Mesendoderm (in vitro differentiated cells): ENCODE measurements at regions not wholly inside any gene's neighbourhood (a gene's known extent, or its start where the extent isn't known, plus 50 kb on each side); places are given as distances from the start of the nearest gene placed in this dataset.

Source experiments
- DNase-seq: peaks from one replicate; pipeline ENCODE4 v3.0.0; 2013
- H2AK5ac ChIP-seq: 2 replicates; pipeline ENCODE4 v1.6.1; 2013; ENCODE audit warnings: low read length, inconsistent platforms
- H2BK120ac ChIP-seq: 2 replicates; pipeline ENCODE4 v1.6.1; 2013; ENCODE audit warnings: low read depth, mild to moderate bottlenecking, low read length, moderate library complexity, mixed read lengths
- H2BK15ac ChIP-seq: replicated peaks from 2 replicates; pipeline ENCODE4 v1.6.1; 2013; ENCODE audit warnings: low read depth, mild to moderate bottlenecking, moderate library complexity
- H2BK5ac ChIP-seq: 2 replicates; pipeline ENCODE4 v1.6.1; 2013; ENCODE audit warnings: low read length, inconsistent platforms
- H3K18ac ChIP-seq: 2 replicates; pipeline ENCODE4 v1.6.1; 2013; ENCODE audit warnings: mild to moderate bottlenecking, low read length, mixed read lengths
- H3K23ac ChIP-seq: one replicate; pipeline ENCODE4 v1.6.1; 2013; ENCODE audit warnings: low read length
- H3K27ac ChIP-seq: 2 replicates; pipeline ENCODE4 v1.5.1; 2013; ENCODE audit warnings: low read depth, mild to moderate bottlenecking, inconsistent platforms, low read length, moderate library complexity
- H3K27me3 ChIP-seq: 2 replicates; pipeline ENCODE4 v1.6.1; 2013; ENCODE audit warnings: low read length, control low read depth, mild to moderate bottlenecking, inconsistent platforms; ENCODE audit not compliant: insufficient read depth, poor library complexity
- H3K36me3 ChIP-seq: 2 replicates; pipeline ENCODE4 v1.6.1; 2013; ENCODE audit warnings: low read length, inconsistent platforms; ENCODE audit not compliant: control insufficient read depth, insufficient read depth
- H3K4ac ChIP-seq: one replicate; pipeline ENCODE4 v1.6.1; 2013; ENCODE audit warnings: low read depth, mild to moderate bottlenecking, low read length, moderate library complexity
- H3K4me1 ChIP-seq: 2 replicates; pipeline ENCODE4 v1.6.1; 2013; ENCODE audit warnings: low read depth, low read length, inconsistent platforms; ENCODE audit not compliant: control insufficient read depth
- H3K4me2 ChIP-seq: 2 replicates; pipeline ENCODE4 v1.6.1; 2013; ENCODE audit warnings: low read length
- H3K4me3 ChIP-seq: 2 replicates; pipeline ENCODE4 v1.5.1; 2013; ENCODE audit warnings: mild to moderate bottlenecking, low read length
- H3K56ac ChIP-seq: one replicate; pipeline ENCODE4 v1.6.1; 2013; ENCODE audit warnings: low read length
- H3K79me1 ChIP-seq: 2 replicates; pipeline ENCODE4 v1.6.1; 2013; ENCODE audit warnings: low read length, inconsistent platforms
- H3K79me2 ChIP-seq: 2 replicates; pipeline ENCODE4 v1.6.1; 2013; ENCODE audit warnings: mild to moderate bottlenecking, low read length; ENCODE audit not compliant: control insufficient read depth, insufficient read depth
- H3K9ac ChIP-seq: 2 replicates; pipeline ENCODE4 v1.6.1; 2013; ENCODE audit warnings: low read length, inconsistent platforms
- H4K5ac ChIP-seq: one replicate; pipeline ENCODE4 v1.6.1; 2013; ENCODE audit warnings: low read length
- H4K8ac ChIP-seq: one replicate; pipeline ENCODE4 v1.6.1; 2013; ENCODE audit warnings: low read depth, mild to moderate bottlenecking, control low read depth, low read length, moderate library complexity
- WGBS: extraction: QIAGEN DNeasy Blood & Tissue Kit; methylation state at CpG from one replicate; pipeline ENCODE4 v1.1.7; 2013; ENCODE audit warnings: low lambda C conversion rate, missing lambda C conversion rate; ENCODE audit not compliant: insufficient coverage; ENCODE audit errors: extremely low coverage; 5-methylcytosine and 5-hydroxymethylcytosine counted together

- H3K27ac ChIP-seq: no peak overlapping the region
- no peaks in the 10 kb centered on the region for H3K36me3 ChIP-seq
- no peak overlapping the region for H4K5ac ChIP-seq
- no peaks in the 10 kb centered on the region for H3K4me1 ChIP-seq
- H4K8ac ChIP-seq: no peak overlapping the region
- no peak overlapping the region for H3K23ac ChIP-seq
- no peak overlapping the region for H2BK15ac ChIP-seq
- WGBS: no CpG with 5 or more reads among the region's 2 CpGs
- no peak overlapping the region for H3K56ac ChIP-seq
- H3K79me2 ChIP-seq: no peaks in the 10 kb centered on the region
- no peaks in the 10 kb centered on the region for H3K79me1 ChIP-seq
- no peaks in the 10 kb centered on the region for H3K27me3 ChIP-seq
- H3K9ac ChIP-seq: no peak overlapping the region
- no peak overlapping the region for H2BK120ac ChIP-seq
- H2AK5ac ChIP-seq: no peak overlapping the region
- H3K18ac ChIP-seq: no peak overlapping the region
- no peak overlapping the region for H2BK5ac ChIP-seq
- H3K4me3 ChIP-seq: no peak overlapping the region
- H3K4me2 ChIP-seq: no peak overlapping the region
- no peak for DNase-seq
- no peak overlapping the region for H3K4ac ChIP-seq
Observed at GRCh38 chr17:71550675-71551074, 570.1 kb upstream of the SOX9 start.

DNA sequence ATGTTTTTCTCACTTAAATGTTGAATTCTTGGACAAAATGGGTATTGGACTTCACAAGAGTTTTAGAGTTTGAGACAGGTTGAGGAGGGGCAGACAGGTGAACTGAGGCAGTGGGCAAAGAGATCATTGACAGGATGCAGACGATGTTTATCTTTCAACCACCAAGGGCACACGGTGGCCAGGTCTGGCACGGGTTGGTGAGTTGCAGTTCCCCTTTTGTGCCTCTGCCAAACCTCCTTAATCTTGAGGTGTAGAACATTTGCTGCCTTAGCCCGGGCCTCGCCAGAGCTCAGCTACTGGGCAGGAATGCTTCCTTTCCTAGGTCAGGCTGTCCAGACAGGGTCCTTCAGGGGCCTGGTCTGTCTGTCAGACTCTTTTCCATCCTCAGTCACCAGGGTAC is 567.4 kb upstream of the SOX9 start:
- no peak overlapping the region for H4K8ac ChIP-seq
- no peak for DNase-seq
- no peak overlapping the region for H3K9ac ChIP-seq
- H2BK120ac ChIP-seq: no peak overlapping the region
- no peak overlapping the region for H4K5ac ChIP-seq
- no peak overlapping the region for H2BK5ac ChIP-seq
- no peaks in the 10 kb centered on the region for H3K36me3 ChIP-seq
- H3K4me2 ChIP-seq: no peak overlapping the region
- no peak overlapping the region for H2AK5ac ChIP-seq
- H3K27ac ChIP-seq: no peak overlapping the region
- no peak overlapping the region for H3K18ac ChIP-seq
- no peaks in the 10 kb centered on the region for H3K27me3 ChIP-seq
- no peak overlapping the region for H2BK15ac ChIP-seq
- no CpG with 5 or more reads among the region's 5 CpGs for WGBS
- H3K79me1 ChIP-seq: no peaks in the 10 kb centered on the region
- H3K4ac ChIP-seq: no peak overlapping the region
- H3K4me3 ChIP-seq: no peak overlapping the region
- no peaks in the 10 kb centered on the region for H3K4me1 ChIP-seq
- H3K79me2 ChIP-seq: no peaks in the 10 kb centered on the region
- H3K23ac ChIP-seq: no peak overlapping the region
- H3K56ac ChIP-seq: no peak overlapping the region

DNA sequence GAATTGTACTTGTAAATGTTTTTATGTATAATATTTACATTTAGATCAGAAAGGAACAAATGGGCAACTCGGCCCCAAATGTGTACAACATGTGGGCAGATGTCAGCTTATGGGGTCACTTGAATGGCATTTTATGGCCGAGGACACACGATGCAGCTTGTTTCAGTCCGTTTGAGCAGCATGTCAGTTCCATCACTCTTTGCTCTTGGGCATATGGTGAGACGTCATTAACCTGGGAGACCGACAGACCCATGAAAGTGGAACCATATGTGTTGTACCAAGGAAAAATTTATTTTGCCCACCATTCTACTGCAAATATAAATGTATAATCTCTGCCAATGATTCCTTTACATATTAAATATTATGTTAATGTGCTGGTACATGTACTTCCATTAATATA is 561.9 kb upstream of the SOX9 start:
- Histone ChIP-seq H3K27ac (no peak overlapping the region), H2BK120ac (no peak overlapping the region), H3K18ac (no peak overlapping the region), H4K5ac (no peak overlapping the region), H3K23ac (no peak overlapping the region), H3K4me2 (no peak overlapping the region), H2BK15ac (no peak overlapping the region), H3K4ac (no peak overlapping the region), H3K36me3 (no peaks in the 10 kb centered on the region), H3K4me3 (no peak overlapping the region), H2BK5ac (no peak overlapping the region), H3K79me2 (no peaks in the 10 kb centered on the region), H3K27me3 (no peaks in the 10 kb centered on the region), H3K79me1 (no peaks in the 10 kb centered on the region), H3K4me1 (no peaks in the 10 kb centered on the region), H4K8ac (no peak overlapping the region), H3K9ac (no peak overlapping the region), H2AK5ac (no peak overlapping the region), H3K56ac (no peak overlapping the region)
- no CpG with 5 or more reads among the region's 6 CpGs for WGBS
- no peak for DNase-seq

- H3K27ac ChIP-seq: no peak overlapping the region
- H3K79me1 ChIP-seq: no peaks in the 10 kb centered on the region
- no peak overlapping the region for H3K4ac ChIP-seq
- H3K4me1 ChIP-seq: no peaks in the 10 kb centered on the region
- H3K23ac ChIP-seq: no peak overlapping the region
- H2BK15ac ChIP-seq: no peak overlapping the region
- no peak overlapping the region for H3K4me2 ChIP-seq
- H3K79me2 ChIP-seq: no peaks in the 10 kb centered on the region
- no peak overlapping the region for H2BK5ac ChIP-seq
- WGBS: no CpG with 5 or more reads among the region's 2 CpGs
- H3K9ac ChIP-seq: no peak overlapping the region
- H4K8ac ChIP-seq: no peak overlapping the region
- H4K5ac ChIP-seq: no peak overlapping the region
- H3K4me3 ChIP-seq: no peak overlapping the region
- H3K36me3 ChIP-seq: no peaks in the 10 kb centered on the region
- H3K56ac ChIP-seq: no peak overlapping the region
- no peak overlapping the region for H2AK5ac ChIP-seq
- H3K27me3 ChIP-seq: no peaks in the 10 kb centered on the region
- H3K18ac ChIP-seq: no peak overlapping the region
- no peak for DNase-seq
- H2BK120ac ChIP-seq: no peak overlapping the region
Observed at GRCh38 chr17:71572343-71572742, 548.5 kb upstream of the SOX9 start.

- no peak overlapping the region for H4K5ac ChIP-seq
- no peak overlapping the region for H3K9ac ChIP-seq
- WGBS: no CpG with 5 or more reads among the region's 1 CpG
- no peak for DNase-seq
- no peak overlapping the region for H2AK5ac ChIP-seq
- no peak overlapping the region for H2BK120ac ChIP-seq
- H3K23ac ChIP-seq: no peak overlapping the region
- H3K27me3 ChIP-seq: no peaks in the 10 kb centered on the region
- H3K79me1 ChIP-seq: no peaks in the 10 kb centered on the region
- no peak overlapping the region for H4K8ac ChIP-seq
- no peak overlapping the region for H3K4ac ChIP-seq
- H3K56ac ChIP-seq: no peak overlapping the region
- no peaks in the 10 kb centered on the region for H3K4me1 ChIP-seq
- H3K27ac ChIP-seq: no peak overlapping the region
- H3K36me3 ChIP-seq: no peaks in the 10 kb centered on the region
- no peaks in the 10 kb centered on the region for H3K79me2 ChIP-seq
- no peak overlapping the region for H3K4me3 ChIP-seq
- no peak overlapping the region for H2BK15ac ChIP-seq
- H2BK5ac ChIP-seq: no peak overlapping the region
- no peak overlapping the region for H3K18ac ChIP-seq
- H3K4me2 ChIP-seq: no peak overlapping the region
Observed at GRCh38 chr17:71578446-71578845, 542.4 kb upstream of the SOX9 start.

GRCh38 chr17:71580220-71580619 is 540.6 kb upstream of the SOX9 start:
- DNase-seq: no peak
- Histone ChIP-seq H3K79me2 (no peaks in the 10 kb centered on the region), H3K18ac (no peak overlapping the region), H3K79me1 (no peaks in the 10 kb centered on the region), H2BK120ac (no peak overlapping the region), H3K4me1 (no peaks in the 10 kb centered on the region), H3K4me2 (no peak overlapping the region), H3K27me3 (no peaks in the 10 kb centered on the region), H3K4ac (no peak overlapping the region), H2BK15ac (no peak overlapping the region), H4K5ac (no peak overlapping the region), H3K23ac (no peak overlapping the region), H3K36me3 (no peaks in the 10 kb centered on the region), H3K56ac (no peak overlapping the region), H3K4me3 (no peak overlapping the region), H2AK5ac (no peak overlapping the region), H3K9ac (no peak overlapping the region), H2BK5ac (no peak overlapping the region), H3K27ac (no peak overlapping the region), H4K8ac (no peak overlapping the region)
